ENCODE measurements at regions not wholly inside any gene's neighbourhood (a gene's known extent, or its start where the extent isn't known, plus 50 kb on each side); places are given as distances from the start of the nearest gene placed in this dataset.

GRCh38 chr3:66582721-66583423, 82.0 kb upstream of the LRIG1 start:
- Mint-ChIP-seq H3K4me3 (no peak overlapping the region), H3K27ac (no peak overlapping the region), H3K36me3 (ENCODE audit: low read depth) (no peaks in the 10 kb centered on the region), H3K27me3 (peaks cover 7% of the 10 kb centered on the region), H3K4me1 (ENCODE audit: low read depth) (no peaks in the 10 kb centered on the region), H3K9me3 (peaks cover 16% of the 10 kb centered on the region)
- intact Hi-C loops (cut with micrococcal nuclease), result no loop called here

- intact Hi-C loops (cut with micrococcal nuclease), result no loop called here
- H3K27me3 Mint-ChIP-seq, result peaks cover 7% of the 10 kb centered on the region
Measured at GRCh38 chr3:66583424-66584040, 82.7 kb upstream of the LRIG1 start.

GRCh38 chr3:66585520-66586095, 84.8 kb upstream of the LRIG1 start:
- H3K4me1 Mint-ChIP-seq (ENCODE audit: low read depth), result peaks cover 4% of the 10 kb centered on the region
- no peak overlapping the region for H3K27ac Mint-ChIP-seq
- H3K36me3 Mint-ChIP-seq (ENCODE audit: low read depth), result no peaks in the 10 kb centered on the region
- no peaks in the 10 kb centered on the region for H3K9me3 Mint-ChIP-seq
- H3K27me3 Mint-ChIP-seq, result peaks cover 7% of the 10 kb centered on the region
- intact Hi-C loops (cut with micrococcal nuclease), result no loop called here
- no peak overlapping the region for H3K4me3 Mint-ChIP-seq

More at GRCh38 chr3:66583424-66584040, 82.7 kb upstream of the LRIG1 start:
- Mint-ChIP-seq H3K36me3 (ENCODE audit: low read depth) (no peaks in the 10 kb centered on the region), H3K4me1 (ENCODE audit: low read depth) (no peaks in the 10 kb centered on the region), H3K4me3 (no peak overlapping the region), H3K9me3 (peaks cover 10% of the 10 kb centered on the region), H3K27ac (no peak overlapping the region)

- no peak overlapping the region for H3K27ac Mint-ChIP-seq
- H3K36me3 Mint-ChIP-seq (ENCODE audit: low read depth), result no peaks in the 10 kb centered on the region
- H3K27me3 Mint-ChIP-seq, result peaks cover 7% of the 10 kb centered on the region
- peaks cover 6% of the 10 kb centered on the region for H3K4me1 Mint-ChIP-seq (ENCODE audit: low read depth)
- H3K4me3 Mint-ChIP-seq, result no peak overlapping the region
- intact Hi-C loops (cut with micrococcal nuclease), result no loop called here
- H3K9me3 Mint-ChIP-seq, result no peaks in the 10 kb centered on the region
Measured at GRCh38 chr3:66586853-66587252, 86.0 kb upstream of the LRIG1 start.

GRCh38 chr3:66588340-66588847, 87.6 kb upstream of the LRIG1 start:
- no peak overlapping the region for H3K4me3 Mint-ChIP-seq
- H3K27ac Mint-ChIP-seq, result no peak overlapping the region
- H3K4me1 Mint-ChIP-seq (ENCODE audit: low read depth), result peaks cover 6% of the 10 kb centered on the region
- peaks cover 10% of the 10 kb centered on the region for H3K27me3 Mint-ChIP-seq
- no peaks in the 10 kb centered on the region for H3K9me3 Mint-ChIP-seq
- H3K36me3 Mint-ChIP-seq (ENCODE audit: low read depth), result no peaks in the 10 kb centered on the region
- intact Hi-C loops (cut with micrococcal nuclease), result no loop called here

- H3K36me3 Mint-ChIP-seq (ENCODE audit: low read depth), result no peaks in the 10 kb centered on the region
- no peak overlapping the region for H3K27ac Mint-ChIP-seq
- peaks cover 6% of the 10 kb centered on the region for H3K4me1 Mint-ChIP-seq (ENCODE audit: low read depth)
- H3K27me3 Mint-ChIP-seq, result peaks cover 11% of the 10 kb centered on the region
- H3K9me3 Mint-ChIP-seq, result no peaks in the 10 kb centered on the region
- no peak overlapping the region for H3K4me3 Mint-ChIP-seq
- intact Hi-C loops (cut with micrococcal nuclease), result no loop called here
Measured at GRCh38 chr3:66592016-66592761, 91.4 kb upstream of the LRIG1 start.

- H3K27me3 Mint-ChIP-seq, result peaks cover 11% of the 10 kb centered on the region
- H3K9me3 Mint-ChIP-seq, result no peaks in the 10 kb centered on the region
- no peak overlapping the region for H3K27ac Mint-ChIP-seq
- H3K4me1 Mint-ChIP-seq (ENCODE audit: low read depth), result peaks cover 6% of the 10 kb centered on the region
- intact Hi-C loops (cut with micrococcal nuclease), result no loop called here
- no peaks in the 10 kb centered on the region for H3K36me3 Mint-ChIP-seq (ENCODE audit: low read depth)
- no peak overlapping the region for H3K4me3 Mint-ChIP-seq
Measured at GRCh38 chr3:66592927-66593625, 92.3 kb upstream of the LRIG1 start.

- no peak overlapping the region for H3K27ac Mint-ChIP-seq
- no peaks in the 10 kb centered on the region for H3K36me3 Mint-ChIP-seq (ENCODE audit: low read depth)
- H3K27me3 Mint-ChIP-seq, result peaks cover 11% of the 10 kb centered on the region
- peaks cover 6% of the 10 kb centered on the region for H3K4me1 Mint-ChIP-seq (ENCODE audit: low read depth)
- no peak overlapping the region for H3K4me3 Mint-ChIP-seq
- intact Hi-C loops (cut with micrococcal nuclease), result no loop called here
- H3K9me3 Mint-ChIP-seq, result no peaks in the 10 kb centered on the region
Measured at GRCh38 chr3:66593978-66594377, 93.2 kb upstream of the LRIG1 start.

- no peak overlapping the region for H3K4me3 Mint-ChIP-seq
- H3K9me3 Mint-ChIP-seq, result no peaks in the 10 kb centered on the region
- no peak overlapping the region for H3K27ac Mint-ChIP-seq
- intact Hi-C loops (cut with micrococcal nuclease), result no loop called here
- peaks cover 20% of the 10 kb centered on the region for H3K27me3 Mint-ChIP-seq
- no peaks in the 10 kb centered on the region for H3K36me3 Mint-ChIP-seq (ENCODE audit: low read depth)
- H3K4me1 Mint-ChIP-seq (ENCODE audit: low read depth), result no peaks in the 10 kb centered on the region
Measured at GRCh38 chr3:66597308-66597863, 96.6 kb upstream of the LRIG1 start.

- Mint-ChIP-seq H3K9me3 (no peaks in the 10 kb centered on the region), H3K27me3 (peaks cover 16% of the 10 kb centered on the region), H3K36me3 (ENCODE audit: low read depth) (no peaks in the 10 kb centered on the region), H3K4me1 (ENCODE audit: low read depth) (no peaks in the 10 kb centered on the region), H3K4me3 (no peak overlapping the region), H3K27ac (no peak overlapping the region)
- intact Hi-C loops (cut with micrococcal nuclease), result no loop called here
Measured at GRCh38 chr3:66598168-66598567, 97.3 kb upstream of the LRIG1 start.

- H3K36me3 Mint-ChIP-seq (ENCODE audit: low read depth), result no peaks in the 10 kb centered on the region
- no peak overlapping the region for H3K4me3 Mint-ChIP-seq
- intact Hi-C loops (cut with micrococcal nuclease), result no loop called here
- peaks cover 4% of the 10 kb centered on the region for H3K4me1 Mint-ChIP-seq (ENCODE audit: low read depth)
- no peak overlapping the region for H3K27ac Mint-ChIP-seq
- no peaks in the 10 kb centered on the region for H3K9me3 Mint-ChIP-seq
- peaks cover 12% of the 10 kb centered on the region for H3K27me3 Mint-ChIP-seq
Measured at GRCh38 chr3:66602237-66602636, 101.4 kb upstream of the LRIG1 start.

- Mint-ChIP-seq H3K27ac (no peak overlapping the region), H3K9me3 (no peaks in the 10 kb centered on the region), H3K4me3 (no peak overlapping the region), H3K27me3 (peaks cover 12% of the 10 kb centered on the region), H3K36me3 (ENCODE audit: low read depth) (no peaks in the 10 kb centered on the region), H3K4me1 (ENCODE audit: low read depth) (peaks cover 4% of the 10 kb centered on the region)
- intact Hi-C loops (cut with micrococcal nuclease), result no loop called here
Measured at GRCh38 chr3:66602691-66603090, 101.9 kb upstream of the LRIG1 start.

- no peaks in the 10 kb centered on the region for H3K36me3 Mint-ChIP-seq (ENCODE audit: low read depth)
- no peak overlapping the region for H3K4me3 Mint-ChIP-seq
- intact Hi-C loops (cut with micrococcal nuclease), result no loop called here
- H3K4me1 Mint-ChIP-seq (ENCODE audit: low read depth), result peaks cover 4% of the 10 kb centered on the region
- H3K9me3 Mint-ChIP-seq, result no peaks in the 10 kb centered on the region
- H3K27ac Mint-ChIP-seq, result no peak overlapping the region
- H3K27me3 Mint-ChIP-seq, result peaks cover 12% of the 10 kb centered on the region
Measured at GRCh38 chr3:66603151-66603611, 102.4 kb upstream of the LRIG1 start.
